Activated CD4-positive, CD25-positive, alpha-beta regulatory T cell treated with anti-CD3 and anti-CD28 coated beads, Interleukin-2, amount 50 U/mL, for 16 hours (primary cell): ENCODE measurements at regions not wholly inside any gene's neighbourhood (a gene's known extent, or its start where the extent isn't known, plus 50 kb on each side); places are given as distances from the start of the nearest gene placed in this dataset.
"Not testable (repeated sequence)": the region's sequence is repeated elsewhere in the genome, so short reads cannot be mapped to it uniquely, and the experiment has no call there.

ENCODE experiments used
- DNase-seq: peaks from one replicate; pipeline ENCODE4 v3.0.0-alpha.2; 2020; ENCODE audit warnings: low read depth, low spot score

GRCh38 chr6:4203642-4204417 lies 68.5 kb upstream of the ECI2 start:
- not testable (repeated sequence) for DNase-seq

- DNase-seq, result no peak
Observed at GRCh38 chr6:4192627-4193026, 57.3 kb upstream of the ECI2 start.

DNA sequence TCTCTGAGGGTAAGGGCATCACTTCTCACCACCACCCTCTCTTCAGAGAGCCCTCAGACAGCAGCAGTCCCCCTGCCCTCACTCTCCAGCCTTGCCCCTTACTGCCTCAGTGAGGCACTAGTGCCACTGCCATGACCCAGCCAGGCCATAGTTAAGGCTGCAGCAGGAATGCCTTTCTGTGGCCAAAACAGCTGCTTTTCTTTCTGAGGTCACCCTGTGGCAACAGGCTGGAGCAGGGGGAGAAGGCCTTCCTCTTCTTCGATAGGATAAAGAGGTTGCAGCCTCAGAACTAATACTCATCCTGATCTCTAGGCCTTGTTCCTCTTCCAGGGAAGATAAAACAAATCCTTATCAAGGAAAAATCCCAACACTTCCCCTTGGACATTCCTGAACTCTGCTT lies 56.8 kb upstream of the ECI2 start:
- DNase-seq, result no peak

- DNase-seq, result no peak
Observed at GRCh38 chr6:4191271-4191721, 55.9 kb upstream of the ECI2 start.

DNA sequence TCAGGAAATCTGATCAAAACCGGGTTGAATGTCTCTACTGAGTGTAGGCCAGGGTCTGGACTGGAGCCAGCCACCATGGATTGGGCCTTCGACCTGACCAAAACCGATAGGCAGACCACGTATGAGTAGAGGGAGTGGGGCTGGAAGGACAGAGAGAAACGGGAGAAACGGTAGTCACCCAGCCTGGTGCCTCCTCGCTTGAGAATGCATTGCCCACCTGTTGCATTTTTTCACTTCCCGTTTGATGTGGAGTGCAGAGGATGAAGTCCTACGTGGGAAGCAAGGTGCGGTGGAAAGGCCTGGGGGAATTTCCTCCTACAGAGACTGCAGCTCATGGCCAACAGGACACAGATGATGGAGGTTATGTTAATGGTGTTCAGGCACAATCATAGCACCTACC lies 53.9 kb upstream of the ECI2 start:
- DNase-seq, result no peak

GRCh38 chr6:4188801-4189200 lies 53.4 kb upstream of the ECI2 start:
- no peak for DNase-seq

- no peak for DNase-seq
Observed at GRCh38 chr6:4187480-4187879, 52.1 kb upstream of the ECI2 start.

DNA sequence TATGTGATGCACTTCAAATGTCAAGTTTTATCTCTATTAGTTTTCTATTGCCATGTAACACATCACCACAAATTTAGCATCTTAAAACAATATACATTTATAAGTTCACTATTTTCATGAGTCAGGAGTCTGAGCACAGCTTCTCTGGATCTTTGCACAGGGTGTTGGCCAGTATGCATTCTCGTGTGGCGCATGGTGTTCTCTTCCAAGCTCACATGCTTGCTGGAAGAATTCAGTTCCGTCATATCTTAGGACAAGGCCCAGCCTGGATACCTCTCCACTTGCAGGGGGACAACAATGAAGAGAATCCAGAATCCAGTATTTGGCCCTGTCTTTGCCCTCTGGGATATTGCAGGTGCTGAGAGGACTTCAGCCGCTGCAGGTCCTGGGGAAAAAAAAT lies 51.0 kb upstream of the ECI2 start:
- DNase-seq, result no peak

DNA sequence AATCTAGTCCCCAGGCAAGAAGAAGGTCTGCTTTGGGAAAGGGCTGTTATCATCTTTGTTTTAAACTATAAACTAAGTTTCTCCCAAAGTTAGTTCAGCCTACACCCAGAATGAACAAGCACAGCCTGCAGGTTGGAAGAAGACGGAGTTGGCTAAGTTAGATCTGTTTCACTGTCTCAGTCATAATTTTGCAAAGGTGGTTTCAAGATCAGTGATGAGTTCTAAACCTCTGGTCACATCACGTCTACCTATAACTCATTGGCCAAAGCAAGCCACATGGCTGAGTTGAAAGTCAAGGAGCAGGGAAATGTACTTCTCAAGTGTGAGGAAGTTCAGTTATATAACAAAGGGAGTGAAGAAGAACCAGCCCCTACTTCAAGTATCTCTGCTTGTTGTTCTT lies 50.5 kb upstream of the ECI2 start:
- no peak for DNase-seq

- DNase-seq, result no peak
Observed at GRCh38 chr6:4185419-4185818, 50.0 kb upstream of the ECI2 start.
